NCI-H524 treated with DMSO at 0.1 percent for 48 hours (cell line): ENCODE measurements at regions not wholly inside any gene's neighbourhood (a gene's known extent, or its start where the extent isn't known, plus 50 kb on each side); places are given as distances from the start of the nearest gene placed in this dataset.
A peak's percentile ranks its signal among the peaks of the same experiment; 100 is the strongest.
"Not testable (repeated sequence)": the region's sequence is repeated elsewhere in the genome, so short reads cannot be mapped to it uniquely, and the experiment has no call there.

Experiments used
- DNase-seq: peaks from one replicate; lab custom pipeline; 2025; lab: John Stamatoyannopoulos, UW

DNA sequence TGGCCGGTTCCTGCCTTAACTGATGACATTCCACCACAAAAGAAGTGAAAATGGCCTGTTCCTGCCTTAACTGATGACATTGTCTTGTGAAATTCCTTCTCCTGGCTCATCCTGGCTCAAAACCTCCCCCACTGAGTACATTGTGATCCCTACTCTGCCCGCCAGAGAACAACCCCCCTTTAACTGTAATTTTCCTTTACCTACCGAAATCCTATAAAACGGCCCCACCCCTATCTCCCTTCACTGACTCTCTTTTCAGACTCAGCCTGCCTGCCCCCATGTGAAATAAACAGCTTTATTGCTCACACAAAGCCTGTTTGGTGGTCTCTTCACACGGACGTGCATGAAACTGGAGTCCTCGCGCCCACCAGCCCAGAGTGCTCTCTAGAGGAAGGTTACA, 166.5 kb downstream of the ADRA2C start:
- not testable (repeated sequence) for DNase-seq

GRCh38 chr4:3935406-3935805, 169.2 kb downstream of the ADRA2C start:
- not testable (repeated sequence) for DNase-seq

DNA sequence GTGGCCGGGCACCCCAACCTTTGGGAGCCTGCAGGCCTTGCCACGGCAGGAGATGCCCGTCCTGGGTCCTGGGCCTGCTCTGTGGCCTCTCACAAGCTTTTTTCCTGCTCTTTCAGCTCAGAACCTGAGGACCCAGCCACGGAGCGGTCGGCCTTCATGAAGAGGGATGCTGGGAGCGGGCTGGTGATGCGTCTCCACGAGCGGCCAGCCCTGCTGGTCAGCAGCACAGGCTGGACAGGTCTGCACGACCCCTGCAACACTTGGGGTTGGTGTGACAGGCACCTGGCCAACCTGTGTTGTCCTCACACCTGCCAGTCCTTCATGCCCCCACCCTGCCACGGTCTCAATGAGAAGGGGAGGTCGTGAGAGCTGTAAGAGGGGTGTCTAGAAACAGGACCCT, 170.0 kb downstream of the ADRA2C start:
- DNase-seq, result no peak

DNA sequence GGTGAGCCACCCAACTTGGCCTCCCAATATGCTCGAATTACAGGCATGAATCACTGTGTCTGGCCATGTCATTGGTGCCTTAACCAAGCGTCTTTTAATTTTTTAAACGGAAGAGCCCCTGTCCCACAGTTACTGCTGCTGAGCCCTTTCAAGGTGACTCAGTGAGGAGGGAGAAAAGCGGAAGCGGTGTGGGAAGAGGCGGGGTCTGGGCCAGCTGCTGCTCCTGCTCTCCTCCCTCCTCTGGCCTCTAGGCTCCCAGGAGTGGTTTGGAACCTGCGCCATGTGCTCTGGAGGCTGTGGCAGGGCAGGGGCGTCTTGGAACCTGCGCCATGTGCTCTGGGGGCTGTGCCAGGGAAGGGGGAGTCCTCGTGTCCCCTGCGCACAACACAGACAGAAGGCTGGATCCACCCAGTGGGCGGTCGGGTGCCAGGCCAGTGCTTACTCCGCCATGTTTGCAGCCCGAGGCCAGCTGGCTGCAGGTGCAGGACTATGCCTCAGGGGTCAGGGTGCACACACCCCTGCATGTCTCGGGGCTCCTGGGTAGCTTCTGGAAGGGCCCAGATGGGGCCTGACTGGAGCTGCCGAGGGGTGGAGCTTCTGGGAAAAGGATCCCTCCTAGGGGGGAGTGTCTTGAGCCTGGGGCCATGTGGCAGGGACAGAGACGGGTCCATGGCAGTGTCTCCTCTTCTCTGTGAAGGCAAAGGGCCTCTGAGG, 171.8 kb downstream of the ADRA2C start:
- not testable (repeated sequence) for DNase-seq

DNA sequence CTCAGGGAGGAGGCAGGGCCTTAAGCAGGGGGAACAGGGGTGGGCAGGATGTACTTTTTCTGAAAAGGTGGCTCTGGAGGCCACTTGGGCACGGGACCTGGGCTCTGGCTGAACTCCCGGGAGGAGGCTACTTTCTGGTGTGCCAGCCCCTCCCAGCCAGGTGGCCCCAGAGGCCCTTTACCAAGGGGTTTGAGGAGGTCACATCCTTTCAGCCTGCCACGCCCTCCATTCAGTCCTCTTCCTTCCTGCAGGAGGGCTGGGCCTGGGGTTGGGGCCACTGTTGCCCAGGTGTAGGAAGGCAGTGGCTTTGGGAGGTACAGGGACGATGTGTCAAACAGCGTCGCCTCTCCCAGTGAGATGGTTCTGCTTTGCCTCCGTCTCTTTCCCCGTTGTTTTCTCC, 172.5 kb downstream of the ADRA2C start:
- DNase-seq, result not testable (repeated sequence)

- not testable (repeated sequence) for DNase-seq
Measured at GRCh38 chr4:3939954-3940591, 173.9 kb downstream of the ADRA2C start.

DNA sequence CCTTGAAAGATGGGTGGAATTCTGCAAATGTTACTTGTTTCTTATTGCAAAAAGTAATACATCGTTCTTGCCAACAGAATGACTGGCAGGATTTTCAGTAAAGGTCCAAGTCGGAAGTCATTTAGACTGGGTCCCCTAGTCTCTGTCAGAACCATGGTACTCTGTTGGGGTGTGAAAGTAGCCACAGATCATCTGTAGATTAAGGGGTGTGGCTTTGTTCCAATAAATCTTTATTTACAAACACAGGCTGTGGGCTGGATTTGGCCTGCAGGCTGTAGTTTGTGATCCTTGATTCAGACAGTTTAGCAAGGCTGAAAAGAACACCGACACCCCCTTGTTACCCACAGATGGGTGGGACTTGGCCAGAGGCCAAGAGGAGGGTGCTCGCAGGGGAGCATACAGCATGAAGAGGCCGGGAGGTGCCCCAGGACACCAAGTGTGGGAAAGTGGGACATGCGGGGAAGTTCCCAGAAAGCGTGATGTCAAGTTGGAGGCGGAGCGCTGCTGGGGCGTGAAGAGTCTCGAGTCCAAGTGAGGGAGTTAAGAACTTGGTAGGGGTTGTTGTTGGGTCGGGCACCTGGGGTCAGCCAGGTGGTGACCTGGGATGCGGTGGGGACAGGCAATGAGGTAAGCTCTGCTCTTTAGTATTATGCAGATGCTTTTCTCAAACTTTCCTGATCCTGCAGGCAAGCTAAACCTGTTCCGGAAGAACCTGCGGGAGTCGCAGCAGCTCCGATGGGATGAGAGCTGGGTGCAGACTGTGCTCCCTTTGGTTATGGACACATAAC, 175.7 kb downstream of the ADRA2C start:
- not testable (repeated sequence) for DNase-seq

DNA sequence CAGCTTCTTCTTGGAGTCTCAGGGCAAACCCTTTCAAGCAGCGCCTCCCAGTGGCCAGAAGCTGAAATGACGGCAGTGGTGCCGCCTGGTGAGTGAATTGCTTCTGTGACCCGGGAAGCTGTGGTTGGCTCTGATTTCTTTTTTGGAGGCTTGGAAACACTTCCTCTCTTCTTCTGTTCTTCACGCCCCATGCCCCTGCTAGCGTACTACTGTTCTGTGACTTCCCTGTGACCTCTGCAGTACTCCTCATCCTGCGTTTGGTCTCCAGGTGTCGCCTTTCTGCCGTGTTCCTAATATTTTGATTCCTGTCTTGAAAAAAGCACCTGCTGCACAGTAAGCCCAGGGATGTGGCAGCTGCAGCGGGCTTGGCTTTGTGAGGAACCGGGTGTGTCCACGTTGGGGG, 176.4 kb downstream of the ADRA2C start:
- not testable (repeated sequence) for DNase-seq

GRCh38 chr4:3943051-3943450, 176.9 kb downstream of the ADRA2C start:
- DNase-seq, result not testable (repeated sequence)

GRCh38 chr4:3945511-3946290, 179.5 kb downstream of the ADRA2C start:
- DNase-seq, result no peak

- not testable (repeated sequence) for DNase-seq
Measured at GRCh38 chr4:3946553-3946952, 180.4 kb downstream of the ADRA2C start.

- DNase-seq, result not testable (repeated sequence)
Measured at GRCh38 chr4:3947761-3948160, 181.6 kb downstream of the ADRA2C start.

DNA sequence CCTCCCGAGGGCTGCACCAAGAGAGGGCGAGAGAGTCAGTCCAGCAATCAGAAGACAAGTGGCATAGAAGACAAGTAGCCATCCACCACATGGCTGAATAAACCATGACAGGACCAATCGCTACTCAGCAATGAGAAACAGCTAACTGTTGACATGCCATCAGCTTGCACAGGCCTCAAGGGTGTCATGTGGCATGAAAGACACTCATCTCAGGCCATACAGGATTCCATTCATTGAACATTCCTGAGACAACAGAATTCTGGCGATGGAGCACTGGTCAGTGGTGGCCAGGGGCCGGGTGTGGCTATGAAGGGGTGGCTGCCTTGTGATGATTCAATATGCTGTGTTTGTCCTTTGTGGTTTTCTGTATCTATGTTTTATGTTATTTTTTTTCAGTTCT, 182.0 kb downstream of the ADRA2C start:
- DNase-seq, result not testable (repeated sequence)

GRCh38 chr4:3949916-3950315, 183.7 kb downstream of the ADRA2C start:
- DNase-seq, result not testable (repeated sequence)

- DNase-seq, result not testable (repeated sequence)
Measured at GRCh38 chr4:3952443-3953139, 186.4 kb downstream of the ADRA2C start.

- not testable (repeated sequence) for DNase-seq
Measured at GRCh38 chr4:3953140-3953489, 186.9 kb downstream of the ADRA2C start.

DNA sequence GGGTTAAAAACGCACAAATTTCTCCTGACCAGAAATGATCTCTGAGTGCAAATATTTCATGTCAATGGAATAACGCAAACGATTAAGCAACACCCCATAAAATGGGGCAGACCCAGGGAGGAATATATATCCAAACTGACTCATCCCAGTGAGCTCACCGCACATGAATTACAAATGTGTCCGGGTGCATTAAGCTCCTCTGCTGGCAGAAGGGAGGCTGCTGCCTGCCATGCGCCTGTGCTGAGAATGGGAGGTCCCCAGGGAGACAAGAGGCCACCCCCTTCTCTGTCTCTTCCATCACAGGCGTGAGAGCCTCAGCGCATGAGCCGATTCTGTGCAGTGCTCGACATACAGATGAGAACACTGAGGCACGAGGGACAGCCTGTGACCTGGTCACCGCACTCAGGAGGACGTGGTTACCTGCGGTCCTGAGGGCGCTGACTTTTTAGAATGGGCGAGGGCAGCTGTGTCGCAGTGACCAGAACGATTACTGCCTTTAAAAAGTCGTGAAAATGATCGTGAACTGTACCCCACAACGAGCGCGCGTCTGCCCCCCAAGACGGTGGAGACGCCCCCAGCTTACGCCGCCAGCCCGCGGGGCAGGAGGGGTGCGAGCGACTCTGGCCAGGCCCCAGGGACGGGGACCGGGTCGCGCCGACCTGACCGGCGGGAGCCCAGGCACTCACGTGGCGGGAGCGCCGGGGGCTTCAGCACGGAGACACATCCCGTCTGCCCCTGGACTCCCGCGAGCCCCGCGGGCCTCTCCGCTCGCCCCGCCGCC, 188.5 kb downstream of the ADRA2C start:
- peak; percentile 24 for DNase-seq

DNA sequence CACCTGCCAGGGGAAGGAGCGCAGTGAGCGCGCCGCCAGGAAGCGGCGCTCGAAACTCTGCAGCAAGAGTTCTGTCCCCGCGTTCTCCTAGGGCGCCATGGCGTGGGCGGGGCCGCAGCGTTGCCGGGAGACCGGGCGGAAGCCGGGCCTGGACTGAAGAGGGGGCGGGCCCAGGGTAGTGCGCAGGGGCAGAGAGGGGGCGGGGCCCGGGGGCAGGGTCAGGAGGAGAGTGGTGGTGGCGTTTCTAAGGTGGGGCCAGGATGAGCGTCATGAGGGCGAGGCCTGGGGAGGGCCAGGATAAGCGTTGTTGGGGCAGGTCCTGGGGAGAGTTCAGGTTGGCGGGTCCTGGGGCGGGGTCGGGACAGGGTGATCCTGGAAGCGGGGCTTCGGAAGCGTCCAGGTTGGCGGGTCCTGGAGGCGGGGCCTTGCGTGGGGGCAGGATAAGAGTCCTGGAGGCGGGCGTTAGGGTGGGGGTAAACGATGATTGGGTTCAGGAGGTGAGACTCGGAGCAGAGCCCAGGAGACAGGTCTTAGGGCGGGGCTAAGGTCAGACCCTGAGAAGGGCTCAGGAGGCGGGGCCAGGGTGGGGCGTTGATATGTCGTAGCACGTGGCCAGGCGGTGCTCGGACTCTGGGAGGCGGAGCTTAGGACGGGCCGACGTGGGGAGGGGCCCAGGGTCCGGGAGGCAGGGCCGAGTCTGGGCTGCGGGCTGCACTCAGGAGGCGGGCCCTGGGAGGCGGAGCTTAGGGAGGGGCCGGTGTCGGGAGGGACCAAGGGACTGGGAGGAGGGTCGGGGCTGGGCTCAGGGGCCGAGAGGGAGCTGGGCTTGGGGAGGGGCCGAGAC, 189.4 kb downstream of the ADRA2C start:
- DNase-seq, result peak; percentile 90

DNA sequence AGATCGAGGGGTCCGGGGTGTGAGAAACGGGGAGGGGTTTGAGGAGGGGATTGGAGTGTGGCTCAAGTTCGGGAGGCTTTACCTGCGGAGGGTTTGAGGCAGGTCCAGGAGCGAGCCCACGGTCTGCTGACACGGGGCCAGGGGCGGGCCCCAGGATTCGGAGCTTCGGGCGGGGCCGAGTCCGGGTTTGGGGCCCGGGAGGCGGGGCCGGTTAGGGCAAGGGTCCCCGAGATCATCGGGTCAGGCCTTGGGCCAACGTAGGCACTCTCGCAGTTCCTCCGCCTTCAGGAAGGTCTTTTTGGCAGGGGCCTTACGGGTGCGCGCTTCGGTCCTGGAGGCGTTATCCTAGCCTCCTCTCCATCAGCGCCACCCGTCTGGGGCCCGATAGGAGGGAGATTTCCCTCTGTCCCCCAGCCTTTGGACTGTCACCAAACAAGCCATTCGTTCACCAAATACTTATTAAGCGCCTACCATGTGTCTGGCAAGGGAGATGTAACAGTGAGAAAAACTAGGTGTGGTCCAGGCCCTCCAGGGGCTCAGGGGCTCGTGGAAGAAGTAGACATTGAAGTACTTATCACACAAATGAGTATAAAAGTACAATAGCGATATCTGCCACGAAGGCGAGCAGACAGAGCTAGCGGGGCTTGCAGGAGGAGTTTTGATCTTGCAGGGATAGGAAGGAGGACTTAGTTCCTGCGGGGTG, 190.1 kb downstream of the ADRA2C start:
- not testable (repeated sequence) for DNase-seq
